NCI-H146 treated with DMSO at 0.1 percent for 48 hours (cell line): ENCODE measurements at regions not wholly inside any gene's neighbourhood (a gene's known extent, or its start where the extent isn't known, plus 50 kb on each side); places are given as distances from the start of the nearest gene placed in this dataset.
"Not testable (repeated sequence)": the region's sequence is repeated elsewhere in the genome, so short reads cannot be mapped to it uniquely, and the experiment has no call there.

Experiments used
- DNase-seq: peaks from one replicate; lab custom pipeline; 2025; ENCODE audit not compliant: unreplicated experiment; lab: John Stamatoyannopoulos, UW

GRCh38 chr2:224650815-224651439, 65.2 kb downstream of the CCDC195 start:
- peak; percentile 10 for DNase-seq

DNA sequence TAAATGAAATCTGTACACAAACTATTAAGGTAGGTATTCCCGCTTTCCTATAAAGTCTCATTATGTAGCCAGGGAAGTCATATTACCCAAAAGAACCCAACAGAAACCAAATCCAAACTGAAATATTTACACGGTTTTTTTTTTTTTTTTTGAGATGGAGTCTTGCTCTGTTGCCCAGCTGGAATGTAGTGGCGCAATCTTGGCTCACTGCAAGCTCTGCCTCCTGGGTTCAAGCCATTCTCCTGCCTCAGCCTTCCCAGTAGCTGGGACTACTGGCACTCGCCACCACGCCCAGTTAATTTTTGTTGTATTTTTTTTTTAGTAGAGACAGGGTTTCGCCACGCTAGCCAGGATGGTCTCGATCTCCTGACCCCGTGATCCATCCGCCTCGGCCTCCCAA, 62.5 kb upstream of the CUL3 start:
- not testable (repeated sequence) for DNase-seq

DNA sequence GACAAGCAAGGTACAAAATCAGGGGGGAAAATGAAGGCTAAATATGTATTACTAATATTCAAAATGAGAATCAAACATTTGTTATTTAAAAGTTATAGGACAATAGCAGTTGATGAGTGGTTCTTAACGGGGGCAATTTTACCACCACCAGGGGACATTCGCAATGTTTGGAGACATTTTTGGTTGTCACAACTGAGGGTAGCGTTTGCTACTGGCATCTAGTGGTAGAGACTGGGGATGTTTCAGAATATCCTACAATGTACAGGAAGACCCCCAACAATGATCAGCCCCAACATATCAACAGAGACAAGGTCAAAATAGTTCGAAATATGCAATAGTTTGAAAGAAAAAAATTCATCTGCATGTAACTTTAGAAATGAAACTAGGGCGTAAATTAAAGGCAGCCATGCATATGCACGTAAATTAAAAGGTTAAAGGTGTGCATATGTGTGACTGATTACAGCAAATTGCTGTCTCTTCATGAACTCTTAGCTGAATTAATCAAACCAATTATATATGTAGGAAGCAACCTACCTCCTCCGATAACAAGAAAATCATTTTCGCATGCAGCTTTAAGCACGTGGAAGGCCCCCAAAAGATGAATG, 61.2 kb upstream of the CUL3 start:
- peak; percentile 29 for DNase-seq

DNA sequence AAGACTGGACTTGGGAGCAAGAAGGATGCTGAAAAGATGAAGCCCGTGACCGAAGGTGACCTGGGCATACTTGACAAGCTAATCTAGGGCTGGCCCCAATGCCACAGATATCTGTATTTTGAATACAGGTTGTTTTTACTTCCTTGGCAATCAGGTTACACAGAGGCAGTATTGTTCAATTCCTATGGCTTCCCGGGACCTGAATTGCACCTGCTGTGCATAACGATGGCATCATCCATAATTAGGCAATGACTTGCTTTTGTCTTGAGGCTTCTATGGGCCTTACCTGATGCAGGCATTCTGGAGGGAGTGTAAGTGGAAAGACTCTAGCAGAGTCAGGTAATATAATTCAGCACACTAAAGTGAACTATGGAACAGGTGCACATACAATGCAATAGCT, 60.6 kb upstream of the CUL3 start:
- peak; percentile 51 for DNase-seq

DNA sequence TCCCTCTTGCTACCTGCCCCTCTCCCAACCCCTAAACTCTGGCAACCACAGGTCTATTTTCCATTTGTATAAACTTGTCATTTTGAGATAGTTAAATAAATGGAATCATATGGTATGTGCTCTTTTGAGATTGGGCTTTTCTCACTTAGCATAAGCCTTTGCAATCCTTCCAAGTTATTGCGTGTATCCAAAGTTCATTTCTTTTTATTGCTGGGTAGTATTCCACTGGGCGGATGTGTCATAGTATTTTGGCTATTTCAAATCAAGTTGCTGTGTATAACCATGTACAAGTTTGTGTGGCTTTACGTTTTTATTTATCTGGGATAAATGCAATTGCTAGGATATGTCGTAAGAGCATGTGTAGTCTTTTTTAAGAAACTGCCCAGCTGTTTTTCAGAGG, 55.5 kb upstream of the CUL3 start:
- DNase-seq: no peak

DNA sequence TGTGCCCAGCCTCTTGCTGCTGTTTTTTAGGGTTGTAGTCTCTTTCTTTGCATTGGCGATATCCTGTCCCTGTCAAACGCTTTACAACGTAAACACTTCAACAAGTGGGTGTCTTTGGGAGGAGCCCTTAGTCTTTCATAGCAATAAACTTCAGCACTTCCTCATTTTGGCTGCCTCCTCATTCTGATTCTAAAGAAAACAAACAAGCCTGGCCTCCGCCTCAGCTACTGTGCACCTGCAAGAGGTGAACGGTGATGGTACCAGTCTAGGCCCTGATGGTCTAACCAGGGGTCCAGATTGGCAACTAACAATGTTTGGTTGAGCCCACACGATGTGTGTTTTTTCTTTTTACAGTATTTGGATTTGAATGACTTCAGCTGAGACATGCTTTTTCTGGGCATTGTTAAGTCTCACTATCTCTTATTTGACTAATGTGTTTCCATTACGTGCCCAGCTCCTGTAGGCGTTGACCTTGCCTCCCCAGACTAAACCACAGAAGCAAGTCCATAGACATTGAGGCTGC, 53.2 kb upstream of the CUL3 start:
- DNase-seq: no peak
